HEK293 (cell line): ENCODE measurements at regions not wholly inside any gene's neighbourhood (a gene's known extent, or its start where the extent isn't known, plus 50 kb on each side); places are given as distances from the start of the nearest gene placed in this dataset.

ENCODE experiments used
- CTCF ChIA-PET: fragments of 350-600 bp; formaldehyde crosslinking; extraction: SDS; loops from one replicate; lab custom pipeline; 2021; ENCODE audit warnings: antibody characterized with exemption; lab: Yijun Ruan, JAX
- POLR2A ChIA-PET: fragments of 300-600 bp; formaldehyde crosslinking; extraction: SDS; loops from one replicate; lab custom pipeline; 2020; ENCODE audit warnings: antibody characterized with exemption, inconsistent platforms; lab: Yijun Ruan, JAX
- H3K27ac ChIP-seq: fragments of 200-500 bp; sonication (Bioruptor generic); 2 replicates; pipeline ENCODE4 v1.5.1; 2014; ENCODE audit warnings: low read depth, low read length, control low read depth, inconsistent platforms; ENCODE audit errors: extremely low read depth
- H3K36me3 ChIP-seq, 2 experiments: fragments of 200-500 bp in 1 of 2; sonication (Bioruptor generic) in 1 of 2; 1 replicate in 1 of 2; 2 replicates in 1 of 2; pipeline ENCODE4 v1.5.1; 2014 to 2017; ENCODE audit warnings: inconsistent platforms in 2 of 2, low read length in 2 of 2; ENCODE audit not compliant: control insufficient read depth in 2 of 2, insufficient read depth in 1 of 2
- H3K4me1 ChIP-seq: fragments of 200-500 bp; sonication (Bioruptor generic); 2 replicates; pipeline ENCODE4 v1.5.1; 2014; ENCODE audit warnings: mild to moderate bottlenecking, low read length, inconsistent platforms; ENCODE audit not compliant: control insufficient read depth, insufficient read depth
- H3K4me3 ChIP-seq: 2 replicates; pipeline ENCODE4 v1.5.1; 2011; ENCODE audit warnings: low read depth, mild to moderate bottlenecking, control low read depth, low read length, moderate library complexity
- H3K9me3 ChIP-seq: fragments of 200-500 bp; sonication (Bioruptor generic); 2 replicates; pipeline ENCODE4 v1.5.1; 2014; ENCODE audit warnings: low read depth, low read length, inconsistent platforms; ENCODE audit not compliant: control insufficient read depth, insufficient read depth
- BCL11A ChIP-seq: fragments of 450-650 bp; formaldehyde crosslinking; IDR thresholded peaks from 2 replicates; pipeline ENCODE4 v1.5.1; 2016; ENCODE audit warnings: low read depth, missing biosample characterization, missing genetic modification characterization
- GLI4 ChIP-seq: fragments of 450-650 bp; formaldehyde crosslinking; IDR thresholded peaks from 2 replicates; pipeline ENCODE4 v1.5.1; 2016; ENCODE audit warnings: missing biosample characterization, missing genetic modification characterization
- GLIS1 ChIP-seq: fragments of 450-650 bp; formaldehyde crosslinking; IDR thresholded peaks from 2 replicates; pipeline ENCODE4 v1.5.1; 2016; ENCODE audit warnings: missing biosample characterization, missing genetic modification characterization
- IKZF3 ChIP-seq: fragments of 450-650 bp; IDR thresholded peaks from 2 replicates; pipeline ENCODE4 v1.5.0; 2018; ENCODE audit warnings: missing biosample characterization, mild to moderate bottlenecking, missing genetic modification characterization, moderate library complexity
- KLF16 ChIP-seq: fragments of 450-650 bp; formaldehyde crosslinking; IDR thresholded peaks from 2 replicates; pipeline ENCODE4 v1.5.1; 2017; ENCODE audit warnings: missing biosample characterization, missing genetic modification characterization
- SCRT1 ChIP-seq: fragments of 450-650 bp; formaldehyde crosslinking; IDR thresholded peaks from 2 replicates; pipeline ENCODE4 v1.5.1; 2016; ENCODE audit warnings: missing biosample characterization, missing genetic modification characterization, borderline replicate concordance
- SP7 ChIP-seq: fragments of 450-650 bp; formaldehyde crosslinking; IDR thresholded peaks from 2 replicates; pipeline ENCODE4 v1.5.1; 2016; ENCODE audit warnings: missing biosample characterization, missing genetic modification characterization
- ZBTB17 ChIP-seq: fragments of 450-650 bp; formaldehyde crosslinking; IDR thresholded peaks from 2 replicates; pipeline ENCODE4 v1.5.1; 2016; ENCODE audit warnings: missing biosample characterization, missing genetic modification characterization
- ZBTB8A ChIP-seq: fragments of 450-650 bp; formaldehyde crosslinking; IDR thresholded peaks from 2 replicates; pipeline ENCODE4 v1.5.1; 2016; ENCODE audit warnings: missing biosample characterization, missing genetic modification characterization
- ZNF146 ChIP-seq: fragments of 450-650 bp; formaldehyde crosslinking; IDR thresholded peaks from 2 replicates; pipeline ENCODE4 v1.5.1; 2016; ENCODE audit warnings: missing biosample characterization, missing genetic modification characterization
- ZNF169 ChIP-seq: fragments of 450-650 bp; formaldehyde crosslinking; IDR thresholded peaks from 2 replicates; pipeline ENCODE4 v1.5.1; 2016; ENCODE audit warnings: missing biosample characterization, missing genetic modification characterization
- ZNF175 ChIP-seq: fragments of 450-650 bp; formaldehyde crosslinking; IDR thresholded peaks from 2 replicates; pipeline ENCODE4 v1.5.1; 2016; ENCODE audit warnings: missing biosample characterization, missing genetic modification characterization
- ZNF19 ChIP-seq: fragments of 450-650 bp; formaldehyde crosslinking; IDR thresholded peaks from 2 replicates; pipeline ENCODE4; 2016; ENCODE audit warnings: missing biosample characterization, missing genetic modification characterization, low read depth
- ZNF221 ChIP-seq: fragments of 450-650 bp; formaldehyde crosslinking; IDR thresholded peaks from 2 replicates; pipeline ENCODE4 v1.5.1; 2017; ENCODE audit warnings: missing biosample characterization, missing genetic modification characterization, borderline replicate concordance
- ZNF239 ChIP-seq: fragments of 450-650 bp; formaldehyde crosslinking; IDR thresholded peaks from 2 replicates; pipeline ENCODE4 v1.5.1; 2016; ENCODE audit warnings: missing biosample characterization, missing genetic modification characterization
- ZNF280C ChIP-seq: fragments of 450-650 bp; formaldehyde crosslinking; IDR thresholded peaks from 2 replicates; pipeline ENCODE4 v1.5.1; 2016; ENCODE audit warnings: missing biosample characterization, missing genetic modification characterization
- ZNF302 ChIP-seq: fragments of 450-650 bp; formaldehyde crosslinking; IDR thresholded peaks from 2 replicates; pipeline ENCODE4 v1.5.1; 2016; ENCODE audit warnings: missing biosample characterization, missing genetic modification characterization, low read depth
- ZNF350 ChIP-seq: fragments of 450-650 bp; formaldehyde crosslinking; IDR thresholded peaks from 2 replicates; pipeline ENCODE4 v1.5.0; 2017; ENCODE audit warnings: missing biosample characterization, mild to moderate bottlenecking, missing genetic modification characterization
- ZNF366 ChIP-seq: fragments of 450-650 bp; formaldehyde crosslinking; conservative IDR thresholded peaks from 2 replicates; pipeline ENCODE4 v1.5.1; 2016; ENCODE audit warnings: missing biosample characterization, missing genetic modification characterization
- ZNF560 ChIP-seq: fragments of 450-650 bp; formaldehyde crosslinking; IDR thresholded peaks from 2 replicates; pipeline ENCODE4 v1.5.1; 2017; ENCODE audit warnings: missing biosample characterization, missing genetic modification characterization, borderline replicate concordance
- ZNF596 ChIP-seq: fragments of 450-650 bp; IDR thresholded peaks from 2 replicates; pipeline ENCODE4 v1.5.0; 2018; ENCODE audit warnings: missing biosample characterization, mild to moderate bottlenecking, missing genetic modification characterization, moderate library complexity
- ZNF621 ChIP-seq: fragments of 450-650 bp; formaldehyde crosslinking; IDR thresholded peaks from 2 replicates; pipeline ENCODE4 v1.5.1; 2017; ENCODE audit warnings: missing biosample characterization, missing genetic modification characterization
- ZNF658 ChIP-seq: fragments of 450-650 bp; formaldehyde crosslinking; IDR thresholded peaks from 2 replicates; pipeline ENCODE4; 2016; ENCODE audit warnings: missing biosample characterization, missing genetic modification characterization
- ZNF664 ChIP-seq: fragments of 450-650 bp; formaldehyde crosslinking; IDR thresholded peaks from 2 replicates; pipeline ENCODE4 v1.5.1; 2016; ENCODE audit warnings: missing biosample characterization, missing genetic modification characterization
- ZSCAN23 ChIP-seq: fragments of 450-650 bp; formaldehyde crosslinking; IDR thresholded peaks from 2 replicates; pipeline ENCODE4 v1.5.1; 2016; ENCODE audit warnings: missing biosample characterization, missing genetic modification characterization
- TF ChIP-seq, protein P1 (sequence below): fragments of 450-650 bp; formaldehyde crosslinking; IDR thresholded peaks from 2 replicates; pipeline ENCODE4 v1.5.1; 2016; ENCODE audit warnings: missing biosample characterization, missing genetic modification characterization
- TF ChIP-seq, protein P2 (sequence below): fragments of 450-650 bp; formaldehyde crosslinking; IDR thresholded peaks from 2 replicates; pipeline ENCODE4 v1.5.1; 2016; ENCODE audit warnings: missing biosample characterization, missing genetic modification characterization

DNA sequence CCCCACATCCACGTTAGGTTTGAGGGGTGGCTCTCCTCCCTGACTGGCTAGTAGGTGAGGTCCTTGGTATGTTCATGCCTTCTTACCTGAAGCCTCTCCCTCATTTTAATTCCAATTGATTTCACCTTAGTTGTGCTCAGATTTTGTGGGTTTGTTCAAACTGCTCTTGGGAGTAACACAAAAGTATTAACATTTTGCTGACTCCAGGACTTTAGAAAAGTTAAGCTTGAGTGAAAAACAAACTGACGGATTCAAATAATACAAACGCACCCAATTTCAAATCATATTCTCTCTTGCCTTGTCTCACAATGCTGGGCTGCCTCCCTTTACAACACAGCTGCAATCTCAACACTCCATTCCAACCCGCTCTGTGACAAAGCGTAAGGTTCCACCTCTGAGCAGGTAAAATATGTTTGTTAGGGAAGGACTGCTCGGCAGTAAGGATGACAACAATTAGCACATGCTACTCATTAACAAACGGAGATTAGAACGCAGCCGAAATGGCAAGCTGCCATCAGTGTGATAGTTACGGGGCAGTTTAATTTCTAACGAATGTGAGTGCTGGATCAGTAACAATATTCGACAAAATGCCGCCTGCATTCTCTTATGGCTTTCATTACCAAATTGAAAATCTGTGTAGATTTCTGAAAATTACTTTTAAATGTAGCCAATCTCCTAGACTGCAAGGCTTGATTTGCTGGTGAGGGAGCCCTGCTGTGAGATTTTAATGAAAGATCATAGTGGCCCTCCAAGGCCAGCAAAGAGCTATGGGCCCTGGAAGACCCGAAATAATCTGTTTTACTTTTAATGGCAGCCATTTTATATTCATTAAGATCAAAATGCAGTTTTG lies 730.6 kb upstream of the FANCL start:
- H3K27ac ChIP-seq = no peak overlapping the region
- H3K9me3 ChIP-seq = no peaks in the 10 kb centered on the region
- H3K4me3 ChIP-seq = no peak overlapping the region
- peaks cover 22% of the 10 kb centered on the region for H3K4me1 ChIP-seq
- POLR2A ChIA-PET = no interaction called here
- H3K36me3 ChIP-seq = no peaks in the 10 kb centered on the region
- TF ChIP-seq BCL11A (tag by site-specific recombination) = no peak
- CTCF ChIA-PET = interaction anchor here (0.7 kb wide), 1 partner anchor 158 kb away, joined by 3 read pairs; no protein-coding TSS in a partner anchor

GRCh38 chr2:58970365-58970764 lies 729.2 kb upstream of the FANCL start:
- Histone ChIP-seq H3K4me1 (peaks cover 17% of the 10 kb centered on the region), H3K4me3 (no peak overlapping the region), H3K27ac (no peak overlapping the region), H3K9me3 (no peaks in the 10 kb centered on the region), H3K36me3 (no peaks in the 10 kb centered on the region)
- CTCF ChIA-PET = no interaction called here
- TF ChIP-seq, protein P1, sequence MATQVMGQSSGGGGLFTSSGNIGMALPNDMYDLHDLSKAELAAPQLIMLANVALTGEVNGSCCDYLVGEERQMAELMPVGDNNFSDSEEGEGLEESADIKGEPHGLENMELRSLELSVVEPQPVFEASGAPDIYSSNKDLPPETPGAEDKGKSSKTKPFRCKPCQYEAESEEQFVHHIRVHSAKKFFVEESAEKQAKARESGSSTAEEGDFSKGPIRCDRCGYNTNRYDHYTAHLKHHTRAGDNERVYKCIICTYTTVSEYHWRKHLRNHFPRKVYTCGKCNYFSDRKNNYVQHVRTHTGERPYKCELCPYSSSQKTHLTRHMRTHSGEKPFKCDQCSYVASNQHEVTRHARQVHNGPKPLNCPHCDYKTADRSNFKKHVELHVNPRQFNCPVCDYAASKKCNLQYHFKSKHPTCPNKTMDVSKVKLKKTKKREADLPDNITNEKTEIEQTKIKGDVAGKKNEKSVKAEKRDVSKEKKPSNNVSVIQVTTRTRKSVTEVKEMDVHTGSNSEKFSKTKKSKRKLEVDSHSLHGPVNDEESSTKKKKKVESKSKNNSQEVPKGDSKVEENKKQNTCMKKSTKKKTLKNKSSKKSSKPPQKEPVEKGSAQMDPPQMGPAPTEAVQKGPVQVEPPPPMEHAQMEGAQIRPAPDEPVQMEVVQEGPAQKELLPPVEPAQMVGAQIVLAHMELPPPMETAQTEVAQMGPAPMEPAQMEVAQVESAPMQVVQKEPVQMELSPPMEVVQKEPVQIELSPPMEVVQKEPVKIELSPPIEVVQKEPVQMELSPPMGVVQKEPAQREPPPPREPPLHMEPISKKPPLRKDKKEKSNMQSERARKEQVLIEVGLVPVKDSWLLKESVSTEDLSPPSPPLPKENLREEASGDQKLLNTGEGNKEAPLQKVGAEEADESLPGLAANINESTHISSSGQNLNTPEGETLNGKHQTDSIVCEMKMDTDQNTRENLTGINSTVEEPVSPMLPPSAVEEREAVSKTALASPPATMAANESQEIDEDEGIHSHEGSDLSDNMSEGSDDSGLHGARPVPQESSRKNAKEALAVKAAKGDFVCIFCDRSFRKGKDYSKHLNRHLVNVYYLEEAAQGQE = no peak
- TF ChIP-seq GLI4 (tag by site-specific recombination) (no peak), GLIS1 (tag by site-specific recombination) (no peak), ZNF664 (tag by site-specific recombination) (no peak), ZBTB17 (no peak), ZNF366 (tag by site-specific recombination) (no peak), ZNF596 (tag by site-specific recombination) (no peak), ZNF560 (no peak), SP7 (tag by site-specific recombination) (no peak), ZBTB8A (tag by site-specific recombination) (no peak), ZNF658 (tag by site-specific recombination) (no peak), ZNF621 (tag by site-specific recombination) (no peak)
- POLR2A ChIA-PET = no interaction called here

GRCh38 chr2:58968885-58969284 lies 727.8 kb upstream of the FANCL start:
- Histone ChIP-seq H3K9me3 (no peaks in the 10 kb centered on the region), H3K27ac (no peak overlapping the region), H3K4me3 (no peak overlapping the region), H3K4me1 (peaks cover 7% of the 10 kb centered on the region), H3K36me3 (no peaks in the 10 kb centered on the region)
- ChIA-PET CTCF (interaction anchor here (0.7 to 1.7 kb wide), 2 partner anchors 39 to 57 kb away, joined by 6 read pairs; no protein-coding TSS in a partner anchor), POLR2A (no interaction called here)
- TF ChIP-seq ZNF221 (tag by site-specific recombination) (no peak), ZNF302 (no peak), ZNF169 (no peak), ZNF175 (tag by site-specific recombination) (no peak), ZSCAN23 (no peak), ZNF350 (no peak), KLF16 (tag by site-specific recombination) (no peak), ZNF19 (no peak), IKZF3 (tag by site-specific recombination) (no peak), ZNF239 (tag by site-specific recombination) (no peak), SCRT1 (no peak), ZNF146 (no peak), ZNF280C (no peak)
- TF ChIP-seq, protein P2, sequence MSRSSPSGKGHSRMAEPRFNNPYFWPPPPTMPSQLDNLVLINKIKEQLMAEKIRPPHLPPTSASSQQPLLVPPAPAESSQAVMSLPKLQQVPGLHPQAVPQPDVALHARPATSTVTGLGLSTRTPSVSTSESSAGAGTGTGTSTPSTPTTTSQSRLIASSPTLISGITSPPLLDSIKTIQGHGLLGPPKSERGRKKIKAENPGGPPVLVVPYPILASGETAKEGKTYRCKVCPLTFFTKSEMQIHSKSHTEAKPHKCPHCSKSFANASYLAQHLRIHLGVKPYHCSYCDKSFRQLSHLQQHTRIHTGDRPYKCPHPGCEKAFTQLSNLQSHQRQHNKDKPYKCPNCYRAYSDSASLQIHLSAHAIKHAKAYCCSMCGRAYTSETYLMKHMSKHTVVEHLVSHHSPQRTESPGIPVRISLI (tag by site-specific recombination) = no peak
